Endothelial cell of umbilical vein (primary cell): ENCODE measurements at regions not wholly inside any gene's neighbourhood (a gene's known extent, or its start where the extent isn't known, plus 50 kb on each side); places are given as distances from the start of the nearest gene placed in this dataset.

Source experiments
- BruUV-seq: library from RNA; stranded (reverse); fragments of 400-500 nt; replicated peaks from 2 replicates; lab custom pipeline; 2021; lab: Mats Ljungman, UMichigan
- CTCF ChIA-PET: fragments of 300-600, 350-600 bp; sonication (Branson Sonifier 250); formaldehyde crosslinking; loops from one replicate; lab custom pipeline; 2021; ENCODE audit warnings: antibody characterized with exemption, inconsistent platforms; lab: Charles Lee
- POLR2A ChIA-PET: fragments of 300-600, 350-600 bp; sonication (Branson Sonifier 250); formaldehyde crosslinking; loops from one replicate; lab custom pipeline; 2021; ENCODE audit warnings: antibody characterized with exemption, inconsistent platforms; lab: Charles Lee
- DNase-seq: peaks from one replicate; pipeline ENCODE4 v3.0.0-alpha.2; 2011; ENCODE audit warnings: low read depth, low spot score
- FAIRE-seq: peaks from 2 replicates; lab custom pipeline; 2011; peaks lifted over from hg19 to GRCh38; lab: Jason Lieb, UNC
- H2AFZ ChIP-seq: 2 replicates; pipeline ENCODE4 v1.6.0; 2012; ENCODE audit warnings: low read depth, low read length, control low read depth, inconsistent platforms
- H3K27ac ChIP-seq: 2 replicates; pipeline ENCODE4 v1.5.1; 2011; ENCODE audit warnings: low read depth, mild to moderate bottlenecking, control low read depth, low read length, moderate library complexity; ENCODE audit not compliant: insufficient read depth
- H3K27me3 ChIP-seq, 2 experiments: 2 replicates each; pipeline versions ENCODE4 v1.6.0 to v1.6.1; 2011; ENCODE audit warnings: low read length in 2 of 2, mixed read lengths in 1 of 2; ENCODE audit not compliant: control insufficient read depth in 2 of 2, insufficient read depth in 2 of 2
- H3K36me3 ChIP-seq, 2 experiments: 2 replicates in 1 of 2; 3 replicates in 1 of 2; pipeline ENCODE4 v1.5.1; 2011; ENCODE audit warnings: low read length in 2 of 2, mild to moderate bottlenecking in 1 of 2, moderate library complexity in 1 of 2; ENCODE audit not compliant: control insufficient read depth in 2 of 2, insufficient read depth in 2 of 2; ENCODE audit errors: extremely low read depth in 1 of 2
- H3K4me1 ChIP-seq: 3 replicates; pipeline ENCODE4 v1.5.1; 2011; ENCODE audit warnings: mild to moderate bottlenecking, low read length; ENCODE audit not compliant: control insufficient read depth, insufficient read depth; ENCODE audit errors: extremely low read depth
- H3K4me2 ChIP-seq: 2 replicates; pipeline ENCODE4 v1.6.1; 2011; ENCODE audit warnings: low read length, control low read depth, mixed read lengths; ENCODE audit not compliant: insufficient read depth
- H3K4me3 ChIP-seq, 3 experiments: fragments of 200-600 bp in 1 of 3; sonication (generic), shearing (Covaris generic) in 1 of 3; replicated peaks in 1 of 3; 2 replicates each; pipeline ENCODE4 v1.5.1; 2011 to 2016; ENCODE audit warnings: control low read depth in 3 of 3, low read length in 3 of 3, mild to moderate bottlenecking in 2 of 3, inconsistent platforms in 1 of 3, low read depth in 1 of 3, moderate library complexity in 1 of 3; ENCODE audit not compliant: insufficient read depth in 1 of 3
- H3K79me2 ChIP-seq: 2 replicates; pipeline ENCODE4 v1.6.0; 2012; ENCODE audit warnings: low read length, inconsistent platforms; ENCODE audit not compliant: control insufficient read depth, insufficient read depth
- H3K9ac ChIP-seq: replicated peaks from 2 replicates; pipeline ENCODE3; 2011; ENCODE audit warnings: low read length, control low read depth; ENCODE audit not compliant: insufficient read depth; ENCODE audit errors: extremely low read depth
- H3K9me1 ChIP-seq: replicated peaks from 3 replicates; pipeline ENCODE4 v1.6.0; 2011; ENCODE audit warnings: mild to moderate bottlenecking, low read length; ENCODE audit not compliant: control insufficient read depth, insufficient read depth; ENCODE audit errors: extremely low read depth
- H3K9me3 ChIP-seq: replicated peaks from 2 replicates; pipeline ENCODE4 v1.5.1; 2012; ENCODE audit warnings: low read length, inconsistent platforms; ENCODE audit not compliant: control insufficient read depth, insufficient read depth
- H4K20me1 ChIP-seq: replicated peaks from 2 replicates; pipeline ENCODE3; 2011; ENCODE audit warnings: mild to moderate bottlenecking, low read length; ENCODE audit not compliant: control insufficient read depth, insufficient read depth; ENCODE audit errors: extremely low read depth
- CTCF ChIP-seq, 2 donors: IDR thresholded peaks; 1 replicate in 1 of 2; 2 replicates in 1 of 2; pipeline ENCODE4 v1.5.1; 2011; ENCODE audit warnings: low read length in 2 of 2, mild to moderate bottlenecking in 2 of 2, moderate library complexity in 2 of 2, control low read depth in 1 of 2, inconsistent platforms in 1 of 2, low read depth in 1 of 2; ENCODE audit not compliant: insufficient read depth in 1 of 2; ENCODE audit errors: extremely low read depth in 1 of 2
- EZH2 ChIP-seq: IDR thresholded peaks from 2 replicates; pipeline ENCODE4 v1.6.1; 2012; ENCODE audit warnings: borderline replicate concordance, low read depth, mild to moderate bottlenecking, moderate library complexity, low read length, inconsistent platforms; ENCODE audit not compliant: severe bottlenecking
- FOS ChIP-seq: IDR thresholded peaks from 2 replicates; pipeline ENCODE4 v1.6.1; 2011; ENCODE audit warnings: mild to moderate bottlenecking, low read length, moderate library complexity, borderline replicate concordance; ENCODE audit not compliant: insufficient read depth
- GATA2 ChIP-seq: IDR thresholded peaks from 2 replicates; pipeline ENCODE4 v1.7.0; 2011; ENCODE audit warnings: low read depth, mild to moderate bottlenecking, moderate library complexity, mixed read lengths, low read length; ENCODE audit not compliant: insufficient read length, insufficient read depth
- JUN ChIP-seq: IDR thresholded peaks from 2 replicates; pipeline ENCODE4 v1.6.1; 2011; ENCODE audit warnings: borderline replicate concordance, low read depth; ENCODE audit not compliant: insufficient read length, insufficient read depth
- MAX ChIP-seq: IDR thresholded peaks from 2 replicates; pipeline ENCODE4 v1.6.1; 2011; ENCODE audit not compliant: insufficient read depth, insufficient read length
- MYC ChIP-seq: IDR thresholded peaks from one replicate; pipeline ENCODE4 v1.6.1; 2011; ENCODE audit warnings: mild to moderate bottlenecking, low read depth, low read length
- POLR2A ChIP-seq: IDR thresholded peaks from 2 replicates; pipeline ENCODE4 v1.6.1; 2012; ENCODE audit warnings: low read depth, mild to moderate bottlenecking, control low read depth, low read length
- POLR2AphosphoS5 ChIP-seq: IDR thresholded peaks from 2 replicates; pipeline ENCODE4 v1.6.1; 2012; ENCODE audit warnings: low read depth, mild to moderate bottlenecking, control low read depth, low read length, moderate library complexity; ENCODE audit not compliant: insufficient read depth
- dilution Hi-C: fragments of 300-500 bp; cut with MboI; formaldehyde crosslinking; loops from one replicate; pipeline ENCODE4 v1.15.0; 2019; ENCODE audit warnings: low sequenced_read_pairs; ENCODE audit not compliant: extremely low pct_ligation_motif_present
- intact Hi-C: fragments of 100-400 bp; cut with micrococcal nuclease; formaldehyde crosslinking; loops from one replicate; pipeline ENCODE4 v1.10.0; 2022

GRCh38 chr2:223654384-223654915 lies 52.3 kb upstream of the SCG2 start:
- Histone ChIP-seq H4K20me1 (no peaks in the 10 kb centered on the region), H3K36me3 (no peaks in the 10 kb centered on the region), H3K27me3 (peaks cover 0 to 3% of the 10 kb centered on the region in 2 experiments), H3K9me3 (no peaks in the 10 kb centered on the region), H3K27ac (no peak overlapping the region), H2AFZ (no peak overlapping the region), H3K79me2 (no peaks in the 10 kb centered on the region), H3K4me1 (no peaks in the 10 kb centered on the region), H3K4me3 (no peak overlapping the region), H3K4me2 (no peak overlapping the region), H3K9me1 (no peaks in the 10 kb centered on the region), H3K9ac (no peak overlapping the region)
- ChIA-PET POLR2A (no interaction called here), CTCF (interaction anchor here (1.3 kb wide), 1 partner anchor 8 kb away, joined by 3 read pairs; no protein-coding TSS in a partner anchor)
- TF ChIP-seq POLR2A: no peak
- no peak for TF ChIP-seq CTCF (IDR thresholded peaks at IDR 0.05; ENCODE audit: extremely low read depth in 1 of 2, insufficient read depth in 1 of 2, low read depth in 1 of 2, low read length in 2 of 2)
- no peak for TF ChIP-seq GATA2
- TF ChIP-seq MYC: no peak
- no peak for TF ChIP-seq POLR2AphosphoS5
- no peak for TF ChIP-seq JUN
- no peak for TF ChIP-seq MAX
- no peak for TF ChIP-seq FOS
- no peak for TF ChIP-seq EZH2
- BruUV-seq: no TSS peak
- dilution Hi-C loops (no loop called here), intact Hi-C loops (no loop called here)
- no peak for FAIRE-seq
- DNase-seq: no peak
